ENCODE measurements at regions not wholly inside any gene's neighbourhood (a gene's known extent, or its start where the extent isn't known, plus 50 kb on each side); places are given as distances from the start of the nearest gene placed in this dataset.

DNA sequence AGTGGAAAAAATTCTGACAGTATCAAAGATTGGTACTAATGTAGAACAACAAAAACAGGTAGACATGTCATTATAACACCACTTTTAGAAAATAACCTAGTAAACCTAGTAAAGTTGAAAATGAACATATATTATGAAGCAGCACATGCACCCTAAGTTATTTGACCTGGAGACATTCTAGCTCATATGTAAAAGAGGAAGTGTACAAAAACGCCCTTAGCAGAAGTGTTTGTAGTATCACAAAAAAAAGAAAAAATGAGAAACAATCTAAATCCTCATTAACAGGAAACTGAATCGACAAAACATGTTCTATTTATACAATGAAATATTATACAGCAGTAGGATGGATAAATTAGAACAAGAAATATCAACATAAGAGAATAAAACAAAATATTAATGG, 318.9 kb upstream of the PPP1R2C start:
- no peak overlapping the region for H2AK5ac ChIP-seq (ENCODE audit: low read depth, low read length)
- no peak overlapping the region for H3K14ac ChIP-seq (ENCODE audit: insufficient read length)
- no peaks in the 10 kb centered on the region for H3K27me3 ChIP-seq (replicated peaks in 1 of 4; ENCODE audit: control insufficient read depth in 3 of 4, extremely low read depth in 1 of 4, insufficient read depth in 3 of 4, low read length in 3 of 4)
- H3K4ac ChIP-seq (replicated peaks; ENCODE audit: insufficient read length, low read depth, low read length): no peak overlapping the region
- no peak overlapping the region for H4K91ac ChIP-seq (replicated peaks; ENCODE audit: insufficient read length, low read length)
- no peaks in the 10 kb centered on the region for H3K23me2 ChIP-seq (ENCODE audit: low read depth, low read length)
- 90% methylated on average over 2 of the region's 2 CpGs; no CpG with 5 or more reads in 1 of the 2 experiments for WGBS, 2 experiments (ENCODE audit: extremely low coverage in 1 of 2, insufficient coverage in 1 of 2, insufficient read length in 1 of 2, insufficient replicate concordance in 2 of 2, low coverage in 1 of 2, low lambda C conversion rate in 2 of 2, missing lambda C conversion rate in 1 of 2)
- H2BK5ac ChIP-seq (ENCODE audit: low read depth, low read length): no peak overlapping the region
- ChIA-PET CTCF (ENCODE audit: partially characterized antibody) (no interaction called here), POLR2A (ENCODE audit: partially characterized antibody) (no interaction called here)
- H4K20me1 ChIP-seq (replicated peaks in 1 of 2; ENCODE audit: control insufficient read depth in 1 of 2, insufficient read depth in 2 of 2, low read length in 2 of 2): no peaks in the 10 kb centered on the region
- no peak overlapping the region for H3K9ac ChIP-seq (replicated peaks in 1 of 4; ENCODE audit: extremely low read depth in 1 of 4, low read depth in 3 of 4, low read length in 3 of 4)
- H3K79me1 ChIP-seq (ENCODE audit: low read depth, low read length): no peaks in the 10 kb centered on the region
- H3K79me2 ChIP-seq (ENCODE audit: control insufficient read depth in 1 of 2, insufficient read depth in 2 of 2, low read length in 2 of 2): no peaks in the 10 kb centered on the region
- no peak overlapping the region for H3K4me3 ChIP-seq (ENCODE audit: extremely low read depth in 1 of 4, insufficient read depth in 2 of 4, low read depth in 3 of 4, low read length in 4 of 4)
- no peak for DNase-seq (ENCODE audit: low read depth in 1 of 2, low spot score in 2 of 2)
- H2AFZ ChIP-seq (ENCODE audit: low read length): no peak overlapping the region
- no peaks in the 10 kb centered on the region for H3K36me3 ChIP-seq (ENCODE audit: control insufficient read depth in 2 of 4, insufficient read depth in 4 of 4, low read length in 3 of 4)
- H3K27ac ChIP-seq (ENCODE audit: low read depth, low read length): no peak overlapping the region
- no peak overlapping the region for H4K5ac ChIP-seq (ENCODE audit: insufficient read length, low read depth, low read length)
- H2BK12ac ChIP-seq (ENCODE audit: low read depth, low read length): no peak overlapping the region
- no peak overlapping the region for H4K8ac ChIP-seq (ENCODE audit: extremely low read depth, insufficient read depth, low read length)
- FAIRE-seq: no peak
- H2BK15ac ChIP-seq (ENCODE audit: low read length): no peak overlapping the region
- no peak overlapping the region for H3K23ac ChIP-seq (ENCODE audit: insufficient read length)
- no peaks in the 10 kb centered on the region for H3K4me1 ChIP-seq (replicated peaks in 1 of 4; ENCODE audit: control insufficient read depth in 3 of 4, insufficient read depth in 4 of 4, low read length in 3 of 4)
- H2BK20ac ChIP-seq (ENCODE audit: low read length): no peak overlapping the region
- TF ChIP-seq, protein P1, sequence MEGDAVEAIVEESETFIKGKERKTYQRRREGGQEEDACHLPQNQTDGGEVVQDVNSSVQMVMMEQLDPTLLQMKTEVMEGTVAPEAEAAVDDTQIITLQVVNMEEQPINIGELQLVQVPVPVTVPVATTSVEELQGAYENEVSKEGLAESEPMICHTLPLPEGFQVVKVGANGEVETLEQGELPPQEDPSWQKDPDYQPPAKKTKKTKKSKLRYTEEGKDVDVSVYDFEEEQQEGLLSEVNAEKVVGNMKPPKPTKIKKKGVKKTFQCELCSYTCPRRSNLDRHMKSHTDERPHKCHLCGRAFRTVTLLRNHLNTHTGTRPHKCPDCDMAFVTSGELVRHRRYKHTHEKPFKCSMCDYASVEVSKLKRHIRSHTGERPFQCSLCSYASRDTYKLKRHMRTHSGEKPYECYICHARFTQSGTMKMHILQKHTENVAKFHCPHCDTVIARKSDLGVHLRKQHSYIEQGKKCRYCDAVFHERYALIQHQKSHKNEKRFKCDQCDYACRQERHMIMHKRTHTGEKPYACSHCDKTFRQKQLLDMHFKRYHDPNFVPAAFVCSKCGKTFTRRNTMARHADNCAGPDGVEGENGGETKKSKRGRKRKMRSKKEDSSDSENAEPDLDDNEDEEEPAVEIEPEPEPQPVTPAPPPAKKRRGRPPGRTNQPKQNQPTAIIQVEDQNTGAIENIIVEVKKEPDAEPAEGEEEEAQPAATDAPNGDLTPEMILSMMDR (IDR thresholded peaks at IDR 0.05; ENCODE audit: control extremely low read depth in 1 of 3, insufficient read depth in 1 of 3, low read depth in 1 of 3, low read length in 3 of 3): no peak
- TF ChIP-seq PHF8 (conservative IDR thresholded peaks at IDR 0.05; ENCODE audit: low read depth, low read length): no peak
- no peak for TF ChIP-seq BCL11A (IDR thresholded peaks at IDR 0.05; ENCODE audit: low read depth in 2 of 2, low read length in 2 of 2)
- TF ChIP-seq TAF7 (optimal IDR thresholded peaks at IDR 0.05; ENCODE audit: borderline replicate concordance, low read depth, low read length): no peak
- no peak for TF ChIP-seq SRF (IDR thresholded peaks at IDR 0.05; ENCODE audit: low read depth, low read length)
- no peak for TF ChIP-seq SUZ12 (IDR thresholded peaks at IDR 0.05; ENCODE audit: low read length)
- H3K4me2 ChIP-seq (ENCODE audit: insufficient read depth in 1 of 2, low read depth in 2 of 2, low read length in 2 of 2): no peak overlapping the region
- H3K9me3 ChIP-seq (ENCODE audit: insufficient read depth in 2 of 2, low read depth in 1 of 2, low read length in 1 of 2): no peaks in the 10 kb centered on the region
- H2BK120ac ChIP-seq (replicated peaks; ENCODE audit: low read depth, low read length): no peak overlapping the region
- no peak overlapping the region for H3K18ac ChIP-seq (ENCODE audit: extremely low read depth, low read length)
- no peak overlapping the region for H3K56ac ChIP-seq (replicated peaks; ENCODE audit: insufficient read length, low read depth, low read length)
